HCT116 (cell line): ENCODE measurements at regions not wholly inside any gene's neighbourhood (a gene's known extent, or its start where the extent isn't known, plus 50 kb on each side); places are given as distances from the start of the nearest gene placed in this dataset.

ENCODE experiments used
- ATAC-seq: fragments of 200-7000 bp; cut with Tn5 transposase; 2 replicates; pipeline ENCODE4 v1.9.1; 2020; ENCODE audit warnings: mild to moderate bottlenecking, moderate library complexity
- BruUV-seq: library from RNA; stranded (reverse); fragments of 400-500 nt; replicated peaks from 2 replicates; lab custom pipeline; 2021; lab: Mats Ljungman, UMichigan
- CTCF ChIA-PET: fragments of 300-600 bp; sonication (Branson Sonifier 250); formaldehyde crosslinking; loops from one replicate; lab custom pipeline; 2021; ENCODE audit warnings: antibody characterized with exemption; lab: Charles Lee
- POLR2A ChIA-PET: fragments of 300-600, 350-600 bp; sonication (Branson Sonifier 250); formaldehyde crosslinking; loops from one replicate; lab custom pipeline; 2021; ENCODE audit warnings: antibody characterized with exemption; lab: Charles Lee
- RAD21 ChIA-PET, 2 experiments: fragments of 300-600 bp; sonication (Branson Sonifier 250); formaldehyde crosslinking; loops; one replicate each; lab custom pipeline; 2023; ENCODE audit warnings: low total read pairs in 2 of 2; ENCODE audit not compliant: uncharacterized antibody in 2 of 2, unreplicated experiment in 2 of 2, low non-redundant PET in 1 of 2; lab: Charles Lee
- DNase-seq: peaks from one replicate; pipeline ENCODE4 v3.0.0-alpha.2; 2010; ENCODE audit warnings: low read depth, low spot score
- H2AFZ ChIP-seq: fragments of 200-600 bp; shearing (Covaris generic), sonication (generic); 2 replicates; pipeline ENCODE4 v1.6.1; 2017; ENCODE audit warnings: low read depth, mixed run types, mixed read lengths, antibody characterized with exemption, low read length; ENCODE audit not compliant: poor library complexity, severe bottlenecking
- H3K27ac ChIP-seq: 2 replicates; pipeline ENCODE4 v1.5.1; 2012; ENCODE audit warnings: low read depth, low read length
- H3K27me3 ChIP-seq: fragments of 200-600 bp; sonication (generic); 2 replicates; pipeline ENCODE4 v1.6.1; 2016; ENCODE audit warnings: mixed run types, low read length, mixed read lengths; ENCODE audit not compliant: insufficient read depth
- H3K36me3 ChIP-seq, 2 experiments: fragments of 200-500 bp in 1 of 2; fragments of 200-600 bp in 1 of 2; sonication (Bioruptor generic) in 1 of 2; sonication (generic) in 1 of 2; 2 replicates each; pipeline versions ENCODE4 v1.5.1 to v1.6.1; 2014 to 2016; ENCODE audit warnings: low read length in 2 of 2, inconsistent platforms in 1 of 2, mixed read lengths in 1 of 2, mixed run types in 1 of 2; ENCODE audit not compliant: insufficient read depth in 2 of 2, control insufficient read depth in 1 of 2
- H3K4me1 ChIP-seq, 2 experiments: fragments of 200-600 bp in 1 of 2; sonication (generic) in 1 of 2; 2 replicates each; pipeline versions ENCODE4 v1.5.1 to v1.6.1; 2012 to 2017; ENCODE audit warnings: low read length in 2 of 2, inconsistent platforms in 1 of 2, mild to moderate bottlenecking in 1 of 2, mixed read lengths in 1 of 2, mixed run types in 1 of 2, moderate library complexity in 1 of 2; ENCODE audit not compliant: insufficient read depth in 2 of 2, control insufficient read depth in 1 of 2
- H3K4me2 ChIP-seq: fragments of 200-600 bp; sonication (generic); 2 replicates; pipeline ENCODE4 v1.6.1; 2017; ENCODE audit warnings: mixed run types, low read length, mixed read lengths
- H3K4me3 ChIP-seq, 2 experiments: fragments of 200-600 bp in 1 of 2; sonication (generic) in 1 of 2; replicated peaks in 1 of 2; 2 replicates each; pipeline ENCODE4 v1.5.1; 2011 to 2016; ENCODE audit warnings: low read length in 2 of 2, control low read depth in 1 of 2, low read depth in 1 of 2, mild to moderate bottlenecking in 1 of 2, mixed read lengths in 1 of 2, mixed run types in 1 of 2
- H3K79me2 ChIP-seq: fragments of 200-600 bp; sonication (generic); 2 replicates; pipeline ENCODE4 v1.6.1; 2017; ENCODE audit warnings: mild to moderate bottlenecking, mixed run types, low read length, moderate library complexity, mixed read lengths; ENCODE audit not compliant: insufficient read depth
- H3K9ac ChIP-seq: fragments of 200-600 bp; sonication (generic); 2 replicates; pipeline ENCODE4 v1.6.1; 2016; ENCODE audit warnings: low read length, mixed read lengths
- H3K9me2 ChIP-seq: fragments of 200-600 bp; sonication (generic), shearing (Covaris generic); 2 replicates; pipeline ENCODE4 v1.6.1; 2017; ENCODE audit warnings: mixed run types, mild to moderate bottlenecking, moderate library complexity; ENCODE audit not compliant: insufficient read depth
- H3K9me3 ChIP-seq, 2 experiments: fragments of 200-500 bp in 1 of 2; fragments of 200-600 bp in 1 of 2; sonication (Bioruptor generic) in 1 of 2; sonication (generic) in 1 of 2; 2 replicates each; pipeline ENCODE4 v1.6.1; 2014 to 2017; ENCODE audit warnings: low read length in 2 of 2, mixed read lengths in 2 of 2, inconsistent platforms in 1 of 2, low read depth in 1 of 2, mild to moderate bottlenecking in 1 of 2, mixed run types in 1 of 2, moderate library complexity in 1 of 2; ENCODE audit not compliant: control insufficient read depth in 1 of 2, insufficient read depth in 1 of 2
- H4K20me1 ChIP-seq: fragments of 200-600 bp; sonication (generic), shearing (Covaris generic); 2 replicates; pipeline ENCODE4 v1.6.1; 2017; ENCODE audit warnings: mixed run types, mild to moderate bottlenecking, moderate library complexity; ENCODE audit not compliant: insufficient read depth
- CEBPB ChIP-seq: IDR thresholded peaks from 2 replicates; pipeline ENCODE4 v1.6.1; 2012; ENCODE audit warnings: low read depth
- ELF1 ChIP-seq: IDR thresholded peaks from 2 replicates; pipeline ENCODE4 v1.6.1; 2012; ENCODE audit warnings: low read depth, borderline replicate concordance
- EZH2 ChIP-seq: fragments of 200-600 bp; sonication (generic); IDR thresholded peaks from 2 replicates; pipeline ENCODE4 v1.6.1; 2017; ENCODE audit warnings: antibody characterized with exemption, mixed run types
- FOSL1 ChIP-seq: IDR thresholded peaks from 2 replicates; pipeline ENCODE4 v1.6.1; 2012; ENCODE audit warnings: low read depth
- JUND ChIP-seq: IDR thresholded peaks from 2 replicates; pipeline ENCODE4 v1.6.1; 2012
- POLR2A ChIP-seq: IDR thresholded peaks from 2 replicates; pipeline ENCODE4 v1.7.0; 2011; ENCODE audit warnings: borderline replicate concordance; ENCODE audit not compliant: insufficient read depth, insufficient read length; ENCODE audit errors: extremely low read depth
- SIN3A ChIP-seq: IDR thresholded peaks from 2 replicates; pipeline ENCODE4 v1.6.1; 2012; ENCODE audit warnings: low read depth
- SP1 ChIP-seq: IDR thresholded peaks from 2 replicates; pipeline ENCODE4 v1.6.1; 2012; ENCODE audit warnings: low read depth
- SRF ChIP-seq: IDR thresholded peaks from 2 replicates; pipeline ENCODE4 v1.6.1; 2012; ENCODE audit warnings: low read depth
- TCF7L2 ChIP-seq: IDR thresholded peaks from 2 replicates; pipeline ENCODE4 v1.7.0; 2011; ENCODE audit warnings: borderline replicate concordance, inconsistent platforms; ENCODE audit not compliant: insufficient read depth, insufficient read length; ENCODE audit errors: extremely low read depth
- ZFX ChIP-seq: fragments of 450-650 bp; IDR thresholded peaks from 2 replicates; pipeline ENCODE4 v1.6.1; 2017
- intact Hi-C: fragments of 100-400 bp; cut with micrococcal nuclease; formaldehyde crosslinking; loops from 2 replicates; pipeline ENCODE4 v1.10.0; 2022
- TF ChIP-seq, protein P1 (sequence below): IDR thresholded peaks from 2 replicates; pipeline ENCODE4 v1.6.1; 2012
- TF ChIP-seq, protein P2 (sequence below): IDR thresholded peaks from 2 replicates; pipeline ENCODE4 v1.6.1; 2011; ENCODE audit warnings: mild to moderate bottlenecking, low read length, moderate library complexity; ENCODE audit not compliant: insufficient replicate concordance; ENCODE audit errors: extremely low read depth
- TF ChIP-seq, protein P3 (sequence below), 3 experiments: fragments of 200-600 bp in 1 of 3; sonication (generic) in 1 of 3; IDR thresholded peaks in 2 of 3; conservative IDR thresholded peaks in 1 of 3; 2 replicates each; pipeline ENCODE4 v1.5.1; 2012 to 2017; ENCODE audit warnings: low read depth in 2 of 3, low read length in 2 of 3, antibody characterized with exemption in 1 of 3, borderline replicate concordance in 1 of 3, control low read depth in 1 of 3, mild to moderate bottlenecking in 1 of 3, mixed read lengths in 1 of 3, mixed run types in 1 of 3, moderate library complexity in 1 of 3; ENCODE audit not compliant: insufficient read depth in 1 of 3

DNA sequence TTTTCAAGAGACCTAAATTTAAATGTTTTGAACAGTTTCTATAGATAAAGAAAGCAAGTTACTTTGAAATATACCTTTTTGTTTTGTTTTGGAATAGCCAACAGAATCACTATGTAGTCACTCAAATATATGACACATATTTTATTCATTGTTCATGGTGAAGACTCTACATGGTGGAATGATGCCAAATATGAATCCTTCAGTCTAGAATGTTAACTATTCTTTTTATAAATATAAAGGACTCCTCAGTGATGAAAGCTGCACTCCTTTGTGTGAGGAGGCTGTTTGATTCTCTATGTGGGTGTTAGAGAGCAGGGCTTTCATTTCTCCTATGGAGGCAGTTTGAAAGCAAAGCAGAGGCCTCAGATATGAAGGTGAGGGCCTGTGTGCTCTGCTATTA lies 396.4 kb upstream of the LRRTM1 start:
- no TSS peak for BruUV-seq
- Histone ChIP-seq H3K9me2 (no peaks in the 10 kb centered on the region), H3K9ac (no peak overlapping the region), H3K4me3 (no peak overlapping the region), H3K27me3 (no peaks in the 10 kb centered on the region), H3K27ac (no peak overlapping the region)
- RAD21 ChIA-PET, result no interaction called here
- DNase-seq, result no peak
- intact Hi-C loops, result no loop called here
- no peak for TF ChIP-seq TCF7L2
- TF ChIP-seq SRF, result no peak
- TF ChIP-seq, protein P1, sequence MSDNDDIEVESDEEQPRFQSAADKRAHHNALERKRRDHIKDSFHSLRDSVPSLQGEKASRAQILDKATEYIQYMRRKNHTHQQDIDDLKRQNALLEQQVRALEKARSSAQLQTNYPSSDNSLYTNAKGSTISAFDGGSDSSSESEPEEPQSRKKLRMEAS, result no peak
- TF ChIP-seq, protein P2, sequence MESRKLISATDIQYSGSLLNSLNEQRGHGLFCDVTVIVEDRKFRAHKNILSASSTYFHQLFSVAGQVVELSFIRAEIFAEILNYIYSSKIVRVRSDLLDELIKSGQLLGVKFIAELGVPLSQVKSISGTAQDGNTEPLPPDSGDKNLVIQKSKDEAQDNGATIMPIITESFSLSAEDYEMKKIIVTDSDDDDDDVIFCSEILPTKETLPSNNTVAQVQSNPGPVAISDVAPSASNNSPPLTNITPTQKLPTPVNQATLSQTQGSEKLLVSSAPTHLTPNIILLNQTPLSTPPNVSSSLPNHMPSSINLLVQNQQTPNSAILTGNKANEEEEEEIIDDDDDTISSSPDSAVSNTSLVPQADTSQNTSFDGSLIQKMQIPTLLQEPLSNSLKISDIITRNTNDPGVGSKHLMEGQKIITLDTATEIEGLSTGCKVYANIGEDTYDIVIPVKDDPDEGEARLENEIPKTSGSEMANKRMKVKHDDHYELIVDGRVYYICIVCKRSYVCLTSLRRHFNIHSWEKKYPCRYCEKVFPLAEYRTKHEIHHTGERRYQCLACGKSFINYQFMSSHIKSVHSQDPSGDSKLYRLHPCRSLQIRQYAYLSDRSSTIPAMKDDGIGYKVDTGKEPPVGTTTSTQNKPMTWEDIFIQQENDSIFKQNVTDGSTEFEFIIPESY, result no peak
- TF ChIP-seq SP1, result no peak
- TF ChIP-seq, protein P3, sequence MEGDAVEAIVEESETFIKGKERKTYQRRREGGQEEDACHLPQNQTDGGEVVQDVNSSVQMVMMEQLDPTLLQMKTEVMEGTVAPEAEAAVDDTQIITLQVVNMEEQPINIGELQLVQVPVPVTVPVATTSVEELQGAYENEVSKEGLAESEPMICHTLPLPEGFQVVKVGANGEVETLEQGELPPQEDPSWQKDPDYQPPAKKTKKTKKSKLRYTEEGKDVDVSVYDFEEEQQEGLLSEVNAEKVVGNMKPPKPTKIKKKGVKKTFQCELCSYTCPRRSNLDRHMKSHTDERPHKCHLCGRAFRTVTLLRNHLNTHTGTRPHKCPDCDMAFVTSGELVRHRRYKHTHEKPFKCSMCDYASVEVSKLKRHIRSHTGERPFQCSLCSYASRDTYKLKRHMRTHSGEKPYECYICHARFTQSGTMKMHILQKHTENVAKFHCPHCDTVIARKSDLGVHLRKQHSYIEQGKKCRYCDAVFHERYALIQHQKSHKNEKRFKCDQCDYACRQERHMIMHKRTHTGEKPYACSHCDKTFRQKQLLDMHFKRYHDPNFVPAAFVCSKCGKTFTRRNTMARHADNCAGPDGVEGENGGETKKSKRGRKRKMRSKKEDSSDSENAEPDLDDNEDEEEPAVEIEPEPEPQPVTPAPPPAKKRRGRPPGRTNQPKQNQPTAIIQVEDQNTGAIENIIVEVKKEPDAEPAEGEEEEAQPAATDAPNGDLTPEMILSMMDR (IDR thresholded peaks at IDR 0.05 in 2 of 3, conservative IDR thresholded peaks at IDR 0.05 in 1 of 3; ENCODE audit: borderline replicate concordance in 1 of 3, insufficient read depth in 1 of 3, low read depth in 2 of 3, low read length in 2 of 3), result no peak
- TF ChIP-seq CEBPB, result no peak
- no peak for TF ChIP-seq JUND
- TF ChIP-seq EZH2, result no peak
- TF ChIP-seq ELF1, result no peak
- TF ChIP-seq ZFX, result no peak
- no peak for TF ChIP-seq POLR2A
- TF ChIP-seq FOSL1, result no peak
- no peak for TF ChIP-seq SIN3A
- TF ChIP-seq, all 23 proteins: peak for 0
- Histone ChIP-seq H3K4me2 (no peak overlapping the region), H4K20me1 (no peaks in the 10 kb centered on the region), H3K36me3 (no peaks in the 10 kb centered on the region), H3K9me3 (peaks cover 0 to 9% of the 10 kb centered on the region in 2 experiments; a peak in 2 of 4 replicates), H3K79me2 (no peaks in the 10 kb centered on the region), H2AFZ (no peak overlapping the region), H3K4me1 (no peaks in the 10 kb centered on the region)
- no peak for ATAC-seq
- CTCF ChIA-PET, result no interaction called here
- POLR2A ChIA-PET, result no interaction called here
